ENCODE measurements at regions not wholly inside any gene's neighbourhood (a gene's known extent, or its start where the extent isn't known, plus 50 kb on each side); places are given as distances from the start of the nearest gene placed in this dataset.

GRCh38 chr5:119746984-119747383 lies 117.6 kb downstream of the FAM170A start:
- TF ChIP-seq CTCF (IDR thresholded peaks at IDR 0.05) (no peak), POLR2A (IDR thresholded peaks at IDR 0.05) (no peak), EP300 (IDR thresholded peaks at IDR 0.05) (no peak)

All from tibial nerve (tissue), 4 donors.